HG02938 (cell line): ENCODE measurements at regions not wholly inside any gene's neighbourhood (a gene's known extent, or its start where the extent isn't known, plus 50 kb on each side); places are given as distances from the start of the nearest gene placed in this dataset.
"Not testable (repeated sequence)": the region's sequence is repeated elsewhere in the genome, so short reads cannot be mapped to it uniquely, and the experiment has no call there.

Experiments
- ATAC-seq: cut with Tn5 transposase; IDR thresholded peaks from one replicate; pipeline ENCODE4 v1.9.1; 2021; ENCODE audit warnings: mild to moderate bottlenecking, moderate library complexity; ENCODE audit not compliant: unreplicated experiment

DNA sequence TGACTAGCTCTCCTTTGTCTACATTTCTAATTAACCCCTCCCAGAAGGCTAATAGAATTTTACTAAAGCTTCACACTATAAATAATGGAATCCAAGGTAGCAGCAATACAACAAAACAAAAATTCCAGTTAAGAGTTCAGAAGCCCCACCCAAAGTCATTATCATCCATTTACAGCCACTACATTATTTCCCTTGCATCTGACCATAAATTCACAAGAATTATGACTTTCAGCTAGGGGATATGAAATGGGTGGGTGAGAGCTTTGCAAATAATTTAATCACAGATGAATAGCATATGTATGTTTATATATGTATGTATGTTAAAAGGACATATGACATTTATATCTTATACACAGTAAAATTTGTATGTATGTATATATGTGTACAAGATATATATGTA, 65.3 kb upstream of the PTGDR start:
- no peak for ATAC-seq

DNA sequence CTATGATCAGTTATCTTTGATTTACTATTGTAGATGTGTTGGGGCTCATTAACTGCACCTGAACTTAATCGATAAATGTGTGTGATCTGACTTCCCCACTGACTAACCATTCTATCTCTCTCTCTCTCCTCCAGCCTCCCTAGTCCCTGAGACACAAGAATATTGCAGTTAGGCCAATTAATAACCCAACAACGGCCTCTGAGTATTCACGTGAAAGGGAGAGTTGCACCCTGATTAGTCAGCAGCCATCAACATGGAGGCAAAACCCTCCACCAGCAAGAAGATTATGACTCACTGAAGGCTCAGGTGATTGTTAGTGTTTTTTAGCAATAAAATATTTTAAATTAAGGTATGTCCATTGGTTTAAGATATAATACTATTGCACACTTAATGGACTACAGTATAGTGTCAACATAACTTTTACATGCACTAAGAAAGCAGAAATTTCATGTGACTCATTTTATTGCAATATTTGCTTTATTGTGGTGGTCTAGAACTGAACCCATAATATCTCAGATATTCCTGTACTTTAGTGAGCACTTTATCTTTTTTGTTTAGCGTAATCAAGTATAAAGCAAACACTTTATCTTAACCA, 77.1 kb upstream of the PTGDR start:
- ATAC-seq, result no peak

DNA sequence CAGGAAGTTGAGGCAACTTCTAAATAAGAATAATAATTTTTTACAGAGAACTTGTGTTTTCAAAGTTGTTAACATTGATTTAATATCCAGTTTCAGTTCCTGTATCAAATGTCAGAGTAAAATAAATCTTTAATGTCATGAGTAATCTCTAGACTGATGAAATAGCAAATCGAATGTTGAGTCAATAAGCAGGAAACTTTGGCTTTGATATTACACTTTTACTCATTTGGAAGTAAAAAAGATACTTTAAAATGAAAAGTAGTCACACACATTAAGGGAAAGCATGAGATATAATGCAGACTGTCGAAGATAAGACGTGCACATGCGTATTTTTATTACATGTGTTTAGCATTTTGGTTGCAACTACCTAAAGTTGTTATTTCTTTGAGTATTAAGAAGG, 78.2 kb upstream of the PTGDR start:
- no peak for ATAC-seq

DNA sequence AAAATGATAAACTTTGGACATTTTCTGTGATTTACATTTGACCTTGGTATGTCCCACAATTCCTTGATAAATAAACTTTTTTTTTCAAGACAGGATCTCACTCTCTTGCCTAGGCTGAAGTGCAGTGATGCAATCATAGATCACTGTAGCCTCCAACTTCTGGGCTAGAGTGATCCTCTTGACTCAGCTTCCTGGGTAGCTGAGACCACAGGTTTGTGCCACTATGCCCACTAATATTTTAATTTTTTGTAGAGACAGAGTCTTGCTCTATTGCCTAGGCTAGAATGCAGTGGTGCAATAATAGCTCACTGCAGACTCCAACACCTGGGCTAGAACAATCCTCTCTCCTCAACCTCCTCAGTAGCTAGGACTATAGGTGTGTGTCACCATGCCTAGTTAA, 79.1 kb upstream of the PTGDR start:
- ATAC-seq, result no peak

DNA sequence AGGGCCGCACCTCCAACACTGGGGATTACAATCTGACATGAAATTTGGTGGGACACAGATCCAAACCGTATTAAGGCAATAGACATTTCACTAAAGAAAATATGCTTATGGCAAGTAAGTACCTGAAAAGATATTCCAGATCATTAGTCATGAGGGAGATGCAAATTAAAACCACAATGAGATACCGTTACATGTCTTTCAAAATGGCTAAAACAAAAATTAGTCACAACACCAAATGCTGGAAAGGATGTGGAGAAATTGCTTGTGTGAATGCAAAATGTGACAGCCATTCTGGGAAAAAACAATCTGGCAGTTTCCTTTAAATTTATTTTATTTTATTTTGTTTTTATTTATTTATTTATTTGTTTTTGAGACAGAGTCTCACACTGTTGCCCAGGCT, 82.3 kb upstream of the PTGDR start:
- no peak for ATAC-seq

DNA sequence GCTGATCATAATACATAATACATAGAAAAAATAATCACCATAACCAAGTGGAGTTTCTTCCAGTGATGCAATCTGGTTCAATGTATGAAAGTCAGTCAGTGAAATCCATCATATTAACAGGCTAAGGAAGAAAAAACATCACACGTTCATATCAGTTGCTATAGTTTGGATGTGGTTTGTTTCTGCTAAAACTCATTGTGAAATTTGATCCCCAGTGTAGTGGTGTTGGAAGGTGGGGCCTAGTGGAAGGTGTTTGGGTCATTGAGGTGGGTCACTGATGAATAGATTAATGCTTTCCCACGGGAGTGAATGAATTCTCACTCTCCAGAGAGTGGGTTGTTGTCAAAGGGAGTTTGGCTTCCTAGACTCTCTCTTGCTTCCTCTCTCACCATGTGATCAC, 84.6 kb upstream of the PTGDR start:
- no peak for ATAC-seq

DNA sequence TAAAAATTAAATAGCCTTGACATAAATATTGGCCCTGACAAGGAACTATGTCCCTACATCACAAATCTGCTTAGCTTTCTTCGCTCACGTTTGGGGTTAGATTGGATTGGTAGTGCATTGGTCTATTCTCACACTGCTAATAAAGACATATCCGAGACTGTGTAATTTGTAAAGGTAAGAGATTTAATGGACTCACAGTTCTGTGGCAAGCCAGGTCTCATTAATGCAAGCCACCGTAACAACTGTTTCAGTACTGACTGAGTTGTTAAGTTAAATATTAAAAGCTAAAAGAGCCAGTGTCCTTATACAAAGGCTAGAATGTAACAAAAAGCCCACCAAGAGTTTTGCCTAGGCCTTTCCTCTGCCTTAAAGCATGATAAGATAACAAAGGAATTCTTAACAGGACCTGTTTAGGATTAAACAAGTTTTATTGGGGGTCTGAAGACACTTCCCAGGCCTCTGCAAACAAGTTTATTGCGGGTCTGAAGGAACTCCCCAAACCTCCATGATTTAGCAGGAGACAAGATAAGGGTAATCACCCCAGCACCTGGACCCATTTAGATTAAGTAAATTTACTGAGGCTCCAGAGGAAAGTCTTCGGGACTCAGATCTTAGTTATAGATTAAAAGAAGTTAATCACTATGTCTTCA, 88.2 kb upstream of the PTGDR start:
- ATAC-seq, result no peak

DNA sequence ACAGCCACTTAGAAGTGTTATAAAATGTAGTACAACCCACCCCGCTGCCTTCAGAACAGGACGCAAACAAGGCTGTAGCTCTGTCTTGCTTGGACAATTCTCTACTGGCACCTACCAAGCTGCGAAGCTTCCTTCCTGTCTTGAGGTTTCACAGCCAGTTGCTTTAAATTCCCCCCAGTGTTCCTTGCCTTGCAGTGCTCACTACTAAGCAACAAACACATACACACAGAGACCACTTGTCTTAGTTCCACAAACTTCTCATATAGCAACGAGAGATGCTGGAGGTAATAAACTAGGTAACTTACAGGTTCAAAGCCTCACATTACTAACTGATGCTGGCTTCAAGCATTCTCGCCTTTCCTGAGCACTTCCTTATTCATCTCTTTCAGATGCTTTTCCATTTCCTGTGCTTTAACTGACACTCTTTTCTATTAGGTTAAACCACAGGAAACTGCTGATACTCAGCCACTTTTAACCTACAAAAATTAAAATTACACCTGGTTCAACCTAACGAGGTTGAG, 91.5 kb upstream of the PTGDR start:
- peak; percentile 86 for ATAC-seq

DNA sequence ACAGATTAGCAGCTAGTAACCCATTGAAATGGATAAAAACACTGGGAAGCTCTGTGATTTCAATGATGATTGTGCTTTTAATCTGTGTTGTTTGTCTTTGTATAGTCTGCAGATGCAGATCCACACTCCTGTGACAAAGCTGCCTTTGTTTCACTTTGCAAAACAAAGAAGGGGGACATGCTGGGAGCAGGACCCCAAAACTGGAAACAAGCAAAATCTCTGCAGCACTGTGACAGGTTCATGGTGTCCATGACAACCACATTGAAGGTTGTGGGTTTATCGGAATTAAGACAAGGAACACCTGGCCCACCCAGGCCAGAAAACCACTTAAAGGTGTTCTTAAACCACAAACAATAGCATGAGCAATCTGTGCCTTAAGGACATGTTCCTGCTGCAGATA, 95.6 kb upstream of the PTGDR start:
- not testable (repeated sequence) for ATAC-seq

DNA sequence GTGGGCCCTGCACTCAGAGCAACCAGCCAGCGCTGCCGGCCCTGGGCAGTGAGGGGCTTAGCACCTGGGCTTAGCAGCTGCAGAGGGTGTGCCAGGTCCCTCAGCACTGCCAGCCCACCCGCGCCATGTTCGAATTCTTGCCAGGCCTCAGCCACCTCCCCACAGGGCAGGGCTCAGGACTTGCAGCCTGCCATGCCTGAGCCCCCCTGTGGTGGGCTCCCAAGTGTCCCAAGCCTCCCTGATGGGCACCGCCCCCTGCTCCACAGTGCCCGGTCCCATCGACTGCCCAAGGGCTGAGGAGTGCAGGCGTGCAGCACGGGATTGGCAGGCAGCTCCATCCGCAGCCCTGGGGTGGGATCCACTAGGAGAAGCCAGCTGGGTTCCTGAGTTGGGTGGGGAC, 98.0 kb upstream of the NID2 start:
- ATAC-seq, result no peak

DNA sequence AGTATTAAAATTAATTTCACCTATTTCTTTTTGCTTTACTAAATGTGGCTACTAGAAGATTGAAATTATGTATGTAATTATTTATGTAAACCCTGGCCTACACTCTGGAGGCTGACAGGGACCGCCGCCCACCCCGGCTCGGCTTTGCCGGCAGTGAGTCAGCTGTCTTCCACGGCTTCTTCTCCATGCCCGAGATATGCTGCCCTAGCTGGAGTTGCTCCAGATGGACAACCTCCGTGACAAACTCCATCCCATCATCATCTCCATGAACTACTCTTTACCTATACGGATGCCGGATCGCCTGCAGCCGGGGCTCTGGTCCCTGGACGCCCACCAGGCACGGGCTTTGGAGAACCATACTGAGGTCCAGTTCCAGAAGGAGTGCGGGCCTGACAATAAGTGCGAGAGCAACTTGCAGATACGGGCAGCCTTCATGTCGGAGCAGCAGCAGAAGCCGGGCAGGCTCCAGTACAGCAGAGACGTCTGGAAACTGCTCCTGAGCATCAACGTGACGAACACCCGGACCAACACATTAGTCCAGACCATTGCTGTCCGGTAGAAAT, 86.9 kb upstream of the NID2 start:
- no peak for ATAC-seq

DNA sequence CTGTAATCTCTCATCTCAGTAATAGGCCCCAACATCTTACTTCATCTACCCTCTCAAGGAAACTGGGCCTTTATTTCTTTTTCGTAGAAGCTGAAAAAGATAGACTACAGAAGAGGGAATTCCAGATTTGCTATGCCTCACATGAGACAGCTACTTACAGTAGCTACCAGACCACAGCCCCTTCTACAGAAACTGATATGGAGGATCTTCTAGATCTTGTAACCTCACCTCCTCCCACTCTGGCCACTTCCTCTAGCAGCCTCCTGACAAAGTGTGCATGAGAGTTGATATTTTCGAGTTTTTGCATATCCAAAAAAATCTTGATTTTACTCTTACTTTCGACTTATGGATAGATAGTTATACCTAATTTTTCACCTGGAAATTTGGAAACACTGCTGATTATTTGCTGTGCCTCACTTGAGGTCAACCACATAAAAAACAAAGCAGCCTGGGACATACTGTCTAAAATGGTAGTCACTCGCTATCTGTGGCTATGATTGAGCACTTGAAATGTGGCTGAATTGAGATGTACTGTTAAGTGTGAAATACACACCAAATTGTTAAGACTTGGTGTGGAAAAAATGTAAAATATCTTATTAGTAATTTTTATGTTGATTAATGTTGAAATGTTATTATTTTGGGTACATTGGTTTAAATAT, 86.3 kb upstream of the NID2 start:
- ATAC-seq, result no peak

DNA sequence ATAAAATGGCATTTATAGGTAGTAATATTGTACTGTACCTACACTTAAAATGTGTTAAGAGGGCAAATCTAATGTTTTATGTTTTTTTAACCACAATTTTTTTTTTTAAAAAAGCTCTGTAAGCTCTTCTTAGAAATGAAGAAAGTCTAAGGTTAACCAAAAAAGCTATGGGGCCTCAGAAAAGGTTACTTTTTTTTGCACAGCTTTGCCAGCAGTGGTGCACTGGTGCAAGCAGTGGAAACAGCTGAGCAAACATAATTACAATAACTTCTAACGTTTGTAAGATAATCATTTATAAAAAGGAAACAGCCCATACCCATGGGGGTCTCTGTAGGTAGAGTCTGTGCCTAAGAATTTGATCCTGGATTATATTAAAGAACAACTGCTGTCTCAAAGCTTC, 85.1 kb upstream of the NID2 start:
- no peak for ATAC-seq

DNA sequence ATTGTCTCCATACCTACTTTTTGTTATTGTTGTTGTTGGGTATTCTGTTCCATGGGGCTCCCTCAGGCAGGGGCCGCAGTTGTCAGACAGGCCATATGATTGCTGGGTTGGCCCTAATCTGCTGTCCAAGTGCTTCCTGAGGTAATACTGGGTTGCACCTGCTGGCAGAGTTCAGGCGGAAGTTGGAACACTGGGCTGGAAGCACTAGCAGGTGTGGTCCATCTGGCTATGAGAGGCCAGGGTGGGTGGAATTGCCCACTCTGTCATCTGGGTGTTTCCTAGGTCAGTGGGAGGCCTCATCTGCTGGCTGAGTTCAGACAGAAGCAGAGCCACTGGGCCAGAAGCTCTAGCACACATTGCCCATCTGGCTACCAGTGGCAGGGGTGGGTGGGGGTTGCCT, 81.3 kb upstream of the NID2 start:
- ATAC-seq, result no peak

DNA sequence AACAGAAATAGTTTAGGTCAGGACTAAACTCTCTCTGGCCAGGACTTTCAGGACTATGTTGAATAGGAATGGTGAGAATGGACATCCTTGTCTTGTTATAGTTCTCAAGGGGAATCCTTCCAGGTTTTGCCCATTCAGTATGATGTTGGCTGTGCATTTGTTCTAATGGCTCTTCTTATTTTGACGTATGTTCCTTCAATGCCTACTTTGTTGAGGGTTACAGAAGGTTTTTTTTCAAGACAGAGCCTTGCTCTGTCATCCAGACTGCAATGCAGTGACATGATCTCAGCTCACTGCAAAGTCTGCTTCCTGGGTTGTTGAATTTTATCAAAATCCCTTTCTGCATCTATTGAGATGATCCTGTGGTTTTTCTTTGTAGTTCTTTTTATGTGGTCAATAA, 79.5 kb upstream of the NID2 start:
- ATAC-seq, result no peak

DNA sequence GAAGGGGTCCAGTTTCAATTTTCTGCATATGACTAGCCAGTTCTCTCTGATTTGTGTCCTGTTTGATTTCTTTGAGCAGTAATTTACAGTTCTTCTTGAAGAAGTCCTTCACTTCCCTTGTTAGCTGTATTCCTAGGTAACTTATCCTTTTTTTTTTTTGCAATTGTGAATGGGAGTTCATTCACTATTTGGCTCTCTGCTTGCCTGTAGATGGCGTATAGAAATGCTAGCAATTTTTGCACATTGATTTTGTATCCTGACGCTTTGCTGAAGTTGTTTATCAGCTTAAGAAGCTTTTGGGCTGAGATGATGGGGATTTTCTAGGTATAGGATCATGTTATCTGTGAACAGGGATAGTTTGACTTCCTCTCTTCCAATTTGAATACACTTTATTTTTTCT, 77.6 kb upstream of the NID2 start:
- ATAC-seq, result no peak

DNA sequence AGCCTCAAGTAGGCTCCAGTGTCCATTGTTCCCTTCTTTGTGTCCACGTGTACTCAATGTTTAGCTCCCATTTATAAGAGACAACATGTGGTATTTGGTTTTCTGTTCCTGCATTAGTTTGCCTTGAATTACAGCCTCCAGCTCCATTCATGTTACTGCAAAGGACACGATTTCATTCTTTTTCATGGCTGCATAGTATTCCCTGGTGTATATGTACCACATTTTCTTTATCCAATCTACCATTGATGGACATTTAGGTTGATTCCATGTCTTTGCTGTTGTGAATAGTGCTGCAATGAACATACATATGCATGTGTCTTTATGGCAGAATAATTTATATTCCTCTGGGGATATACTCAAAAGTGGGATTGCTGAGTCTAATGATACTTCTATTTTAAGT, 75.2 kb upstream of the NID2 start:
- not testable (repeated sequence) for ATAC-seq

DNA sequence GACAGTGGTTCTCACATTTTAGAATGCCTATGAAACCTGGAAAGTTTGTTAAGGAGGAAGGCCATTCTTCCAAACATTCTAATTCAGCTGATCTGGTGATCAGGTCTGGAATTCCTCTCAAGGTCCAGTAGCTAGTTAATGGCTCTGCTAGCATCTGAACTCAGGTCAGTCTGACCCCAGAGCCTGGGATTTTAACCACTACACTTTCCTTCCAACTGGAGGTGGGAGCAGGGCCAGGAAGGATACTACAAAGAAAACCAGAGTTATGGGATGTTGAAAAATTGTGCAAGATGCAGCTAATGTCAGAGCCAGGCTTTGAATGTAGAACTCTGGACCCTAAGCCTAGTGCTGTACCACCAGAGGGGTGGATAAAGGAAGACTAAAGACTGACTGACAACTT, 73.6 kb upstream of the NID2 start:
- no peak for ATAC-seq

DNA sequence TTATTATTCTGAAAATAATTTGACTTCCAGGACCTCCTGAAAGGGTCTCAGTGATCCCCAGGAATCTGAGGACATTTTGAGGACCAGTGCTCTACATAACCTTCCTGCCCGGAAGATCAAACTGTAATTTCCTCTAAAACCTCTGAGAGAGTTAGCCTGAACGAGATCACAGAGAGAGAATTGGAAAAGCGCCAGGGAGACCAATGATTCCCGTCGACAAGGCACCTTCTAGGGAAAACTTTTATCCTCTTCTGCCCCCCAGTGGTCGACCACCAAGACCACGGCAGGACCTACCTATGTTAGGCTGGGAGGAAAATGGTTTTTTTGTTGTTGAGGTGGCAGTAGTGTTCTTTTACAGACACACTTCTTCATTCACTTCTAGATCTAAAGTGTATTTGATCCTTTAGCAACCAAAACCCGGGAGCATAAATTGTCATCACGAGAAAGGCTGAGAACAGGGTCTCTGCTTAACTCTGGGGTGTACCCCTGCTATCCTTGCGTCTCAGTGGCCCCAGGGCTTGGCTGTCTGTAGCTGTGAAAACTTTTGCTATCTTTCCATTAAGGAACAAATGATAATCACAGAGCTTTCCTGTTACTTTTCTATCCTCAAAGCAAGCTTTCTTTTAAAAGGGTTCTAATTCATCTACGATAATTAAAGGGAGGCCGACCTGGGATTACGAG, 62.9 kb upstream of the NID2 start:
- ATAC-seq, result no peak

DNA sequence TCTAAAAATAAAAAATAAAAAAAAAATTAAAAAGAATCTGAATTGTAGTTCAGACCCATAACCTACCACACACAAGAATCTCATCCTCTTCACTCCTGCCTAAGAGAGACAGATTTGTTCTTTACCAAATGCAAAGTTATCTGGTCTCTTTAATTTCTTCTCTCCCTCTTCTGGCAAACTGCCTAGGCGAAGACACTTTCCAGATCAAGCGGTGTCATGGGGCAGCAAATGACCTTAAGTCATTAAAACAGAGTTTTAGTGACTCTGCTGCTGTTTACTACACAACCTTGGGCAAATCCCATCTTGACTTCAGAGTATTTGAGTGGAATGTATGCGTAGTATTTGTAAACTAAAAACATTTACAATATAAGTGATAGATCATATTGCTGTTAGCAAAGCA, 60.9 kb upstream of the NID2 start:
- no peak for ATAC-seq

DNA sequence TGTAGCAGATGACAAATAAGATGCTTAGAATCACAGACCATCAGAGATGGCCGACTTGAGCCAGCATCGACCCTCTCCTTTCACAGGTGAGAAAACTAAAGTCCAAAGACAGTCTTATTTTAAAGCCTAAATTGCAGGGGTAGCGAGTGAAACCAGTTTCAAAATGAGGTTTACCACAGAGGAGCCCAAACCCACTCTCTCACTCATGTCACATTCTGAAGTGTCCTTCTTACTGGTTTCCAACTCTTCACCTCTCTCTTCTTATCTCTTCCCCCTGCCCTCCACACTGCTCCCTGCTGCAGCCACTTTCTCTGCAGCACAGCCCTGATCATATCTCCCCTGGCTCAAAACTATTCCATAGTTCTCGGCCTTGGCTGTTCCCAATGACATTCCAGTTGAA, 57.0 kb upstream of the NID2 start:
- no peak for ATAC-seq
